GM21515 (cell line): ENCODE measurements at regions not wholly inside any gene's neighbourhood (a gene's known extent, or its start where the extent isn't known, plus 50 kb on each side); places are given as distances from the start of the nearest gene placed in this dataset.
A peak's percentile ranks its signal among the peaks of the same experiment; 100 is the strongest.
"Not testable (repeated sequence)": the region's sequence is repeated elsewhere in the genome, so short reads cannot be mapped to it uniquely, and the experiment has no call there.

ENCODE experiments used
- ATAC-seq: cut with Tn5 transposase; IDR thresholded peaks from one replicate; pipeline ENCODE4 v1.9.1; 2021; ENCODE audit not compliant: unreplicated experiment

GRCh38 chr2:198544461-198544860 lies 740.1 kb downstream of the PLCL1 start:
- no peak for ATAC-seq

- ATAC-seq = no peak
Observed at GRCh38 chr2:198534756-198535155, 730.4 kb downstream of the PLCL1 start.

- no peak for ATAC-seq
Observed at GRCh38 chr2:198525211-198525969, 721.0 kb downstream of the PLCL1 start.

GRCh38 chr2:198523710-198524109 lies 719.3 kb downstream of the PLCL1 start:
- ATAC-seq = no peak

- no peak for ATAC-seq
Observed at GRCh38 chr2:198518935-198519334, 714.5 kb downstream of the PLCL1 start.

GRCh38 chr2:198517976-198518375 lies 713.6 kb downstream of the PLCL1 start:
- no peak for ATAC-seq

GRCh38 chr2:198508610-198509009 lies 704.2 kb downstream of the PLCL1 start:
- ATAC-seq = not testable (repeated sequence)

- ATAC-seq = no peak
Observed at GRCh38 chr2:198499539-198499938, 695.1 kb downstream of the PLCL1 start.

- no peak for ATAC-seq
Observed at GRCh38 chr2:198498516-198498915, 694.1 kb downstream of the PLCL1 start.

GRCh38 chr2:198498048-198498447 lies 693.7 kb downstream of the PLCL1 start:
- no peak for ATAC-seq

GRCh38 chr2:198494931-198495330 lies 690.5 kb downstream of the PLCL1 start:
- ATAC-seq = no peak

GRCh38 chr2:198490748-198491147 lies 686.4 kb downstream of the PLCL1 start:
- no peak for ATAC-seq

GRCh38 chr2:198488964-198489363 lies 684.6 kb downstream of the PLCL1 start:
- no peak for ATAC-seq

GRCh38 chr2:198483051-198483450 lies 678.7 kb downstream of the PLCL1 start:
- no peak for ATAC-seq

GRCh38 chr2:198479065-198479464 lies 674.7 kb downstream of the PLCL1 start:
- ATAC-seq = no peak

GRCh38 chr2:198478361-198478760 lies 674.0 kb downstream of the PLCL1 start:
- no peak for ATAC-seq

GRCh38 chr2:198476007-198476406 lies 671.6 kb downstream of the PLCL1 start:
- ATAC-seq = no peak

- no peak for ATAC-seq
Observed at GRCh38 chr2:198471291-198471690, 666.9 kb downstream of the PLCL1 start.

GRCh38 chr2:198468136-198468535 lies 663.7 kb downstream of the PLCL1 start:
- ATAC-seq = no peak

GRCh38 chr2:198465970-198466369 lies 661.6 kb downstream of the PLCL1 start:
- ATAC-seq = no peak

- no peak for ATAC-seq
Observed at GRCh38 chr2:198456418-198456817, 652.0 kb downstream of the PLCL1 start.

GRCh38 chr2:198453866-198454265 lies 649.5 kb downstream of the PLCL1 start:
- no peak for ATAC-seq

GRCh38 chr2:198452327-198452726 lies 647.9 kb downstream of the PLCL1 start:
- peak; percentile 65 for ATAC-seq
